ENCODE measurements at regions not wholly inside any gene's neighbourhood (a gene's known extent, or its start where the extent isn't known, plus 50 kb on each side); places are given as distances from the start of the nearest gene placed in this dataset.

DNA sequence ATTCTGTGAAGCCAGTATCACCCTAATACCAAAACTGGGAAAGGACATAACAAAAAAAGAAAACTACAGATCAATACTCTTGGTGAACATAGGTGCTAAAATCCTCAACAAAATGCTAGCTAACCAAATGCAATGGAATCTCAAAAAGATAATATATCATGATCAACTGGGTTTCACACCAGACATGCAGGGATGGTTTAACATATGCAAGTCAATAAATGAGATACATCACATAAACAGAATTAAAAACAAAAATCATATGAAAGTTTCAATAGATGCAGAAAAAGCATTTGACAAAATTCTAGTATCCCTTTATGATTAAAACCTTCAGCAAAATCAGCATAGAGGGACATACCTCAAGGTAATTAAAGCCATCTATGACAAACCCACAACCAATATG is 198.2 kb upstream of the NDUFV2 start:
- H3K36me3 ChIP-seq (ENCODE audit: control insufficient read depth in 4 of 4, insufficient read depth in 4 of 4, low read length in 3 of 4) = no peaks in the 10 kb centered on the region
- H3K27me3 ChIP-seq (replicated peaks in 2 of 5; ENCODE audit: control insufficient read depth in 4 of 5, insufficient read depth in 5 of 5, low read length in 4 of 5) = no peaks in the 10 kb centered on the region
- peaks cover 0 to 7% (median 0%) of the 10 kb centered on the region in 5 experiments for H3K9me3 ChIP-seq (ENCODE audit: control extremely low read depth in 1 of 5, control insufficient read depth in 4 of 5, insufficient read depth in 2 of 5, low read depth in 1 of 5, low read length in 4 of 5)
- CTCF ChIA-PET = no interaction called here
- POLR2A ChIA-PET = no interaction called here
- no peak for DNase-seq
- no peaks in the 10 kb centered on the region for H3K4me1 ChIP-seq (ENCODE audit: control extremely low read depth in 1 of 4, control insufficient read depth in 4 of 4, insufficient read depth in 4 of 4, low read length in 3 of 4)
- H3K27ac ChIP-seq (ENCODE audit: insufficient read depth in 1 of 2, low read depth in 1 of 2, low read length in 2 of 2, poor library complexity in 1 of 2, severe bottlenecking in 2 of 2) = no peak overlapping the region
- no peak overlapping the region for H3K4me3 ChIP-seq (ENCODE audit: control insufficient read depth in 1 of 7, extremely low read depth in 1 of 7, insufficient read depth in 4 of 7, low read depth in 2 of 7, low read length in 6 of 7)

DNA sequence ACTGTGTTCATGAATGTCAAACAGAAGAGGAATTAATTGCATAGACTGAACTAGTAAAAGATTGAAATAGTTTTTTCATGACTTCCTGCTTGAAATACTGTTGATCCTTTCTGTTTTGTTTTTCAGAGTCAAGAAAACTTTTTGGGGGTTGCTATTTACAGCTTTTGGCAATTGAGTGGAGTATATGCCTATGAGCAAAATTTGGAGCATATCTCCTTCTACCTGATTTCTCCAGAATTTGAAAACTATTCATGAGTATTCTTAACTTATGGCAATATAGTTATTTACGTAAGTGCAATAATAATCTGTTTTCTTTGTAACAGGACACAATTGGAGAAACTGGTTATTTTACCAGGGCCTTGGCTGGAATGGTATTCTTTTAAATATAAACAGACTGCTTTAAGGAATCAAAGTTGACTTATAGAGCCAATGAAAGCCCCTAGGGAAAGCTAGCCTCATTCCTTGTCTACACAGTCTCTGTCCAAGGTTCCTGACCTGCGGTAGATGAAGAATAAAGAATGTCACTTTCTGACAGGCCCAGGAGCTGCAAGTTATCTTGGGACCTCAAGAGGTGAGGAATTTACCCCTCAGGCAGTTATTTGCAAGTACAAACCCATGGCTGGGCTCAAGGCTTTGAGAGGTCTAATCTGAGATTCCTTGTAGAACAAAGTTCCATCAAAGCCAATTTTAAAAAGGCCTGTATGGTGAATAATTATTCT is 193.5 kb upstream of the NDUFV2 start:
- H3K4me3 ChIP-seq (ENCODE audit: control insufficient read depth in 1 of 7, extremely low read depth in 1 of 7, insufficient read depth in 4 of 7, low read depth in 2 of 7, low read length in 6 of 7) = no peak overlapping the region
- H3K27ac ChIP-seq (ENCODE audit: insufficient read depth in 1 of 2, low read depth in 1 of 2, low read length in 2 of 2, poor library complexity in 1 of 2, severe bottlenecking in 2 of 2) = no peak overlapping the region
- ChIA-PET POLR2A (no interaction called here), CTCF (no interaction called here)
- H3K36me3 ChIP-seq (ENCODE audit: control insufficient read depth in 4 of 4, insufficient read depth in 4 of 4, low read length in 3 of 4) = no peaks in the 10 kb centered on the region
- WGBS (ENCODE audit: insufficient coverage) = no CpG with 5 or more reads among the region's 2 CpGs
- H3K4me1 ChIP-seq (ENCODE audit: control extremely low read depth in 1 of 4, control insufficient read depth in 4 of 4, insufficient read depth in 4 of 4, low read length in 3 of 4) = no peaks in the 10 kb centered on the region
- H3K9me3 ChIP-seq (ENCODE audit: control extremely low read depth in 1 of 5, control insufficient read depth in 4 of 5, insufficient read depth in 2 of 5, low read depth in 1 of 5, low read length in 4 of 5) = peaks cover 0 to 9% (median 0%) of the 10 kb centered on the region in 5 experiments
- DNase-seq = no peak
- no peaks in the 10 kb centered on the region for H3K27me3 ChIP-seq (replicated peaks in 2 of 5; ENCODE audit: control insufficient read depth in 4 of 5, insufficient read depth in 5 of 5, low read length in 4 of 5)

DNA sequence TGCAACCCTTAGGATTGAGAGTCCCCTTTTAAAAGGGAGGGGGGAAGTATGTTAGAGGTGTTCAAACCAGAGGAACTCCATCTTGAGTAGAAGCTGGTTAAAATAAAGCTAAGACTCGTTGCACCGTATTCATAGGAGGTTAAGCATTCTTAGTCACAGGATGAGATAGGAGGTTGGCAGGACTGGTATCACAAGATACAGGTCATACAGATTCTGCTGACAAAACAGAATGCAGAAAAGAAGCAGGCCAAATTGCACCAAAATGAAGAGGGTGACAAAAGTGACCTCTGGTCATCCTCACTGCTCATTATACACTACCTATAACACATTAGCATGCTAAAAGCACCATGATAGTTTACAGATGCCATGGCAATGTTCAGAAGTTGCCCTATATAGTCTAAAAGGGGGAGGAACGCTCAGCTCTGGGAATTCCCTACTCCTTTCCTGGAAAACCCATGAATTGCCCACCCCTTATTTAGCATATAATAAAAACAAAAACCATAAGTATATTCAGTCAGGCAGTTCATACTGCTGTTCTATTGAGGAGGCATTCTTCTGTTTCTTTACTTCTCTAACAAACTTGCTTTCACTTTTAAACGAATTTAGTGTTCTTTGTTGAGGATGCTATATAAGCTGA is 192.2 kb upstream of the NDUFV2 start:
- no peaks in the 10 kb centered on the region for H3K4me1 ChIP-seq (ENCODE audit: control extremely low read depth in 1 of 4, control insufficient read depth in 4 of 4, insufficient read depth in 4 of 4, low read length in 3 of 4)
- no peak for DNase-seq
- no peaks in the 10 kb centered on the region for H3K36me3 ChIP-seq (ENCODE audit: control insufficient read depth in 4 of 4, insufficient read depth in 4 of 4, low read length in 3 of 4)
- ChIA-PET POLR2A (no interaction called here), CTCF (no interaction called here)
- H3K9me3 ChIP-seq (ENCODE audit: control extremely low read depth in 1 of 5, control insufficient read depth in 4 of 5, insufficient read depth in 2 of 5, low read depth in 1 of 5, low read length in 4 of 5) = peaks cover 0 to 17% (median 3%) of the 10 kb centered on the region in 5 experiments
- no peaks in the 10 kb centered on the region for H3K27me3 ChIP-seq (replicated peaks in 2 of 5; ENCODE audit: control insufficient read depth in 4 of 5, insufficient read depth in 5 of 5, low read length in 4 of 5)
- WGBS (ENCODE audit: insufficient coverage) = 100% methylated on average over 2 of the region's 4 CpGs
- H3K27ac ChIP-seq (ENCODE audit: insufficient read depth in 1 of 2, low read depth in 1 of 2, low read length in 2 of 2, poor library complexity in 1 of 2, severe bottlenecking in 2 of 2) = no peak overlapping the region
- no peak overlapping the region for H3K4me3 ChIP-seq (ENCODE audit: control insufficient read depth in 1 of 7, extremely low read depth in 1 of 7, insufficient read depth in 4 of 7, low read depth in 2 of 7, low read length in 6 of 7)

DNA sequence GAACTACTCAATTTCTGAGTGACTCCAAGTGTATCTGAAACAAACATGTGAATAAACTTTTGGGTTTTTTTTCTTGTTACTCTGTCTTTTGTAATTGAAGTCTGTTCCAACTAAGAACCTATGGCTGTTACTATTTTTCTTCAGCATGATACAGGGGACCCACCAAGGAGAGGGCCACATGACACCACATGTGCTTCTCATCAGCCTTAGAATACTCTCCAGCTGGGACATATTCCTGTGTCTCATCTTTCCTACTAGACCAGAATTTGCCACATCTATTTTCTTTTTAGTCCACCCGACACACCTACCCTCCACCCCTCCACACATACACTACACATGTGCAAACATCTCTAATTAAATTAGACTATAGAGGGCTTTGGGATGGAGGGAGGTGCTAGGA is 191.7 kb upstream of the NDUFV2 start:
- ChIA-PET CTCF (no interaction called here), POLR2A (no interaction called here)
- Histone ChIP-seq H3K36me3 (ENCODE audit: control insufficient read depth in 4 of 4, insufficient read depth in 4 of 4, low read length in 3 of 4) (no peaks in the 10 kb centered on the region), H3K4me1 (ENCODE audit: control extremely low read depth in 1 of 4, control insufficient read depth in 4 of 4, insufficient read depth in 4 of 4, low read length in 3 of 4) (no peaks in the 10 kb centered on the region), H3K27ac (ENCODE audit: insufficient read depth in 1 of 2, low read depth in 1 of 2, low read length in 2 of 2, poor library complexity in 1 of 2, severe bottlenecking in 2 of 2) (no peak overlapping the region), H3K4me3 (ENCODE audit: control insufficient read depth in 1 of 7, extremely low read depth in 1 of 7, insufficient read depth in 4 of 7, low read depth in 2 of 7, low read length in 6 of 7) (no peak overlapping the region), H3K9me3 (ENCODE audit: control extremely low read depth in 1 of 5, control insufficient read depth in 4 of 5, insufficient read depth in 2 of 5, low read depth in 1 of 5, low read length in 4 of 5) (peaks cover 0 to 17% (median 3%) of the 10 kb centered on the region in 5 experiments), H3K27me3 (replicated peaks in 2 of 5; ENCODE audit: control insufficient read depth in 4 of 5, insufficient read depth in 5 of 5, low read length in 4 of 5) (no peaks in the 10 kb centered on the region)
- WGBS (ENCODE audit: insufficient coverage) = no CpG with 5 or more reads among the region's 1 CpG
- no peak for DNase-seq

DNA sequence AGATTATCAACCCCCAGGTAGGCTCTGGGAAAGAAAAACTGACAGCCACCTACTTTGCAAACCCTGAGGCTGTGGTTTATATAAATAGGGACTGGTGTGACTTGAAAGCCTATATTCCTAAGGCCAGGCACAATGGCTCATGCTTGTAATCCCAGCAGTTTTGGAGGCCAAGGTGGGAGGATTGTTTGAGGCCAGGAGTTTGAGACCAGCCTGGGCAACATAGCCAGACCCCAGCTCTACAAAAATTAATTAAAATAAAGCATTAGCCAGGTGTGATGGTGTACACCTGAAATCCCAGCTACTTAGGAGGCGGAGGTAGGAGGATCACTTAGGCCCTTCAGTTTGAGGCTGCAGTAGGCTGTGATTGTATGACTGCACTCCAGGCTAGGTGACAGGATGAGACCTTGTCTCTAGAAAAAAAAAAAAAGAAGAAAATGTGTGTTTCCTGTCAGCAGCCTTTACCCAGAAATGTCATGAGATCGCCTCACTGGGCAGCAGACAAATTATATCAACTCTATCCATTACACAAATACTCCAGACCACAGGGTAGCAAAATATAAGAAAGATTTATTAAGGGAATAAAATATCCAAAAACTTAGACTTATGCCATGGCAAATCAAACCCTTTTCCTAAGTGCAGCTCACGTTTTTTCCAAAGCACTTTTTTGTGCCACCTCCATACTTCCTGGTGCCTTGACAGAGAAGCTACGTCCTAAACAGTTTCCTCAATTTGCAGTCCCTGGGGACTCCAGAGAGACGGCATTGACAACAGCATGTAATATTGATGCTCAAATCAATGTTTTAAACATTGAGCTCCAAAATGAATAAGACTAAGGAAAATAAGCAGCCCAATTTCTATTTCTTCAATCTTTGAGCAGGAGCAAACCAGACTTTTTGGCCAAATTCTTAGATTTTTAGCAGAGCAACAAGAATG is 190.8 kb upstream of the NDUFV2 start:
- Histone ChIP-seq H3K27ac (ENCODE audit: insufficient read depth in 1 of 2, low read depth in 1 of 2, low read length in 2 of 2, poor library complexity in 1 of 2, severe bottlenecking in 2 of 2) (peak overlapping the region in 1 of 2 experiments; percentile 86), H3K9me3 (ENCODE audit: control extremely low read depth in 1 of 5, control insufficient read depth in 4 of 5, insufficient read depth in 2 of 5, low read depth in 1 of 5, low read length in 4 of 5) (peaks cover 0 to 17% (median 3%) of the 10 kb centered on the region in 5 experiments), H3K4me3 (ENCODE audit: control insufficient read depth in 1 of 7, extremely low read depth in 1 of 7, insufficient read depth in 4 of 7, low read depth in 2 of 7, low read length in 6 of 7) (no peak overlapping the region), H3K36me3 (ENCODE audit: control insufficient read depth in 4 of 4, insufficient read depth in 4 of 4, low read length in 3 of 4) (no peaks in the 10 kb centered on the region), H3K4me1 (ENCODE audit: control extremely low read depth in 1 of 4, control insufficient read depth in 4 of 4, insufficient read depth in 4 of 4, low read length in 3 of 4) (no peaks in the 10 kb centered on the region), H3K27me3 (replicated peaks in 2 of 5; ENCODE audit: control insufficient read depth in 4 of 5, insufficient read depth in 5 of 5, low read length in 4 of 5) (no peaks in the 10 kb centered on the region)
- ChIA-PET CTCF (no interaction called here), POLR2A (no interaction called here)
- no peak for DNase-seq
- 66% methylated on average over 3 of the region's 5 CpGs for WGBS (ENCODE audit: insufficient coverage)

DNA sequence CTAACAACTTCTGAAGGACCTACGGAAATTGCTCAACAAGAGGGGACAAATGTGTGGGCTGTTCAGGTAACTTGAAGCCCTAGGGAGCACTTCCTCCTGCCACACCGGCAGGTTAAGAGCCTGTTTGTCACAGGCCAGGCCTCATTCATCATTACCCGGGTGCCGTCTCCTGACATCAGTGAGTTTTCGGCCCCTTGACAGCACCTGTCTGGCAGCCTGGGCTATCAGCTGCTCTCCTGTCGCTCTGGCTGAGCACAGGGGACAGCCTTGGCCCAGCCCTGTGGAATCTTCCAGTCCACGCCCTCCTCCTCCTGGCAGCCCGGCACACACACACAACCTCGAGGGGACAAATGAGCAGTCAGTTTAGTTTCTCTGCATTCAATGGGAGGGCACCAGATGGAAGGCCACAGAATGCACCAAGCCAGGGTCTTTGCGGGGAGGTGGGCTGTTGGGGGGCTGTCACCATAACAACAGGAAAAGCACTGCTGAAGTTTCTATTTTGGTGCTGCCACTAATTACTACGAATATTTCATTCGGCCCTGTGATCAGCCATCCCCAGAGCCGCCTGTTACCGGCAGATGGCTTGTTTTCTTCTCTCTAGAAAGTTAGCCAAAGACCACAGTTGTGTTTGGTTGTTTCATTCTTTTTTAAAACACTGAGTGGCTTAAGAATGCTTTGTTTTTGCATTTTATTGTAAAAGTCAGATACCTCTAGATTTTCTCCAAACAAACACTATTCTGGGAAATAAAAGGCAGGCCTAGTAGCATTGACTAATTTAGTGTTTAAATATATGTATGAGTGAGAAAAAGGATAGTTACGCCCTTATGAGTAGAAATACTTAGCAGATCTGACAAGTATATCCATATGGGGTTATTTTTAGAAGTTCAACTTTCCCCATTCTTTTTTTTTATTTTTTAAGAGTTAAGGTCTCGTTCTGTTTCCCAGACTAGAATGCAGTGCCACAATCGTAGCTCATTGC is 189.9 kb upstream of the NDUFV2 start:
- ChIA-PET CTCF (no interaction called here), POLR2A (no interaction called here)
- DNase-seq = peak in 1 of 3 donors; percentile 3
- Histone ChIP-seq H3K9me3 (ENCODE audit: control extremely low read depth in 1 of 5, control insufficient read depth in 4 of 5, insufficient read depth in 2 of 5, low read depth in 1 of 5, low read length in 4 of 5) (peaks cover 0 to 17% (median 3%) of the 10 kb centered on the region in 5 experiments), H3K27ac (ENCODE audit: insufficient read depth in 1 of 2, low read depth in 1 of 2, low read length in 2 of 2, poor library complexity in 1 of 2, severe bottlenecking in 2 of 2) (peak overlapping the region in 1 of 2 experiments; percentile 86), H3K27me3 (replicated peaks in 2 of 5; ENCODE audit: control insufficient read depth in 4 of 5, insufficient read depth in 5 of 5, low read length in 4 of 5) (no peaks in the 10 kb centered on the region), H3K36me3 (ENCODE audit: control insufficient read depth in 4 of 4, insufficient read depth in 4 of 4, low read length in 3 of 4) (no peaks in the 10 kb centered on the region), H3K4me3 (ENCODE audit: control insufficient read depth in 1 of 7, extremely low read depth in 1 of 7, insufficient read depth in 4 of 7, low read depth in 2 of 7, low read length in 6 of 7) (no peak overlapping the region), H3K4me1 (ENCODE audit: control extremely low read depth in 1 of 4, control insufficient read depth in 4 of 4, insufficient read depth in 4 of 4, low read length in 3 of 4) (no peaks in the 10 kb centered on the region)
- WGBS (ENCODE audit: insufficient coverage) = 88% methylated on average over 11 of the region's 17 CpGs
